ENCODE measurements at regions not wholly inside any gene's neighbourhood (a gene's known extent, or its start where the extent isn't known, plus 50 kb on each side); places are given as distances from the start of the nearest gene placed in this dataset.

- ChIA-PET POLR2A (interaction anchor here (0.6 to 0.7 kb wide), 2 partner anchors 17 to 28 kb away, joined by 6 to 8 read pairs; no protein-coding TSS in a partner anchor), CTCF (no interaction called here)
- no peaks in the 10 kb centered on the region for H3K36me3 ChIP-seq (replicated peaks in 1 of 2; ENCODE audit: control extremely low read depth in 1 of 2, control insufficient read depth in 1 of 2, extremely low read depth in 1 of 2, insufficient read depth in 2 of 2, low read length in 1 of 2)
- peaks cover 41% of the 10 kb centered on the region for H3K79me2 ChIP-seq (ENCODE audit: control insufficient read depth, insufficient read depth, low read length)
- H2AFZ ChIP-seq (ENCODE audit: insufficient read depth, low read depth, low read length, poor library complexity, severe bottlenecking), result no peak overlapping the region
- 81% methylated on average over 11 of the region's 13 CpGs for WGBS (ENCODE audit: insufficient coverage)
- ATAC-seq (ENCODE audit: low read depth) (no peak), DNase-seq (no peak)
- H3K9ac ChIP-seq (ENCODE audit: low read length), result no peak overlapping the region
- no peak overlapping the region for H3K4me2 ChIP-seq (replicated peaks; ENCODE audit: low read depth, low read length, poor library complexity, severe bottlenecking)
- H3K4me3 ChIP-seq (ENCODE audit: control extremely low read depth in 1 of 5, extremely low read depth in 1 of 5, insufficient read depth in 1 of 5, low read depth in 2 of 5, low read length in 4 of 5), result no peak overlapping the region
- H4K20me1 ChIP-seq (ENCODE audit: control insufficient read depth, insufficient read depth, low read length, poor library complexity, severe bottlenecking), result no peaks in the 10 kb centered on the region
- Mint-ChIP-seq H3K4me1 (peaks cover 50% of the 10 kb centered on the region), H3K27ac (peak overlapping the region; percentile 65), H3K27me3 (no peaks in the 10 kb centered on the region), H3K4me3 (no peak overlapping the region), H3K9me3 (ENCODE audit: insufficient read depth) (no peaks in the 10 kb centered on the region)
- no peaks in the 10 kb centered on the region for H3K9me3 ChIP-seq (ENCODE audit: control extremely low read depth in 1 of 3, control insufficient read depth in 2 of 3, insufficient read depth in 1 of 3, low read length in 2 of 3)
- H3K27me3 ChIP-seq (replicated peaks in 1 of 4; ENCODE audit: control extremely low read depth in 1 of 4, control insufficient read depth in 3 of 4, insufficient read depth in 4 of 4, low read length in 3 of 4), result peaks cover 0 to under 1% (median 0%) of the 10 kb centered on the region in 4 experiments
- no peak overlapping the region for H3K27ac ChIP-seq (ENCODE audit: low read length in 2 of 2)
- TF ChIP-seq CTCF (IDR thresholded peaks at IDR 0.05) (no peak), EZH2 (IDR thresholded peaks at IDR 0.05; ENCODE audit: borderline replicate concordance, insufficient read depth, low read depth, low read length, poor library complexity, severe bottlenecking) (no peak)
- intact Hi-C loops (cut with micrococcal nuclease), result no loop called here
- H3K4me1 ChIP-seq (ENCODE audit: control insufficient read depth in 2 of 2, insufficient read depth in 2 of 2, low read length in 2 of 2), result peaks cover 31 to 58% of the 10 kb centered on the region in 2 donors
Observed at GRCh38 chr12:123078531-123079155, 72.2 kb downstream of the PITPNM2 start.

- Histone ChIP-seq H3K27me3 (replicated peaks in 1 of 4; ENCODE audit: control extremely low read depth in 1 of 4, control insufficient read depth in 3 of 4, insufficient read depth in 4 of 4, low read length in 3 of 4) (peaks cover 0 to 3% (median 0%) of the 10 kb centered on the region in 4 experiments), H3K4me1 (ENCODE audit: control insufficient read depth in 2 of 2, insufficient read depth in 2 of 2, low read length in 2 of 2) (peaks cover 26 to 53% of the 10 kb centered on the region in 2 donors), H3K9ac (ENCODE audit: low read length) (no peak overlapping the region), H3K27ac (ENCODE audit: low read length in 2 of 2) (no peak overlapping the region), H3K9me3 (ENCODE audit: control extremely low read depth in 1 of 3, control insufficient read depth in 2 of 3, insufficient read depth in 1 of 3, low read length in 2 of 3) (no peaks in the 10 kb centered on the region), H2AFZ (ENCODE audit: insufficient read depth, low read depth, low read length, poor library complexity, severe bottlenecking) (no peak overlapping the region), H3K4me2 (replicated peaks; ENCODE audit: low read depth, low read length, poor library complexity, severe bottlenecking) (no peak overlapping the region), H3K79me2 (ENCODE audit: control insufficient read depth, insufficient read depth, low read length) (peaks cover 42% of the 10 kb centered on the region), H3K36me3 (replicated peaks in 1 of 2; ENCODE audit: control extremely low read depth in 1 of 2, control insufficient read depth in 1 of 2, extremely low read depth in 1 of 2, insufficient read depth in 2 of 2, low read length in 1 of 2) (no peaks in the 10 kb centered on the region), H4K20me1 (ENCODE audit: control insufficient read depth, insufficient read depth, low read length, poor library complexity, severe bottlenecking) (no peaks in the 10 kb centered on the region), H3K4me3 (ENCODE audit: control extremely low read depth in 1 of 5, extremely low read depth in 1 of 5, insufficient read depth in 1 of 5, low read depth in 2 of 5, low read length in 4 of 5) (no peak overlapping the region)
- H3K27me3 Mint-ChIP-seq, result no peaks in the 10 kb centered on the region
- ATAC-seq (ENCODE audit: low read depth) (no peak), DNase-seq (no peak)
- WGBS (ENCODE audit: insufficient coverage), result 100% methylated on average over 8 of the region's 12 CpGs
- no peak overlapping the region for H3K4me3 Mint-ChIP-seq
- intact Hi-C loops (cut with micrococcal nuclease), result no loop called here
- no peak overlapping the region for H3K27ac Mint-ChIP-seq
- TF ChIP-seq EZH2 (IDR thresholded peaks at IDR 0.05; ENCODE audit: borderline replicate concordance, insufficient read depth, low read depth, low read length, poor library complexity, severe bottlenecking) (no peak), CTCF (IDR thresholded peaks at IDR 0.05) (no peak)
- peaks cover 44% of the 10 kb centered on the region for H3K4me1 Mint-ChIP-seq
- no peaks in the 10 kb centered on the region for H3K9me3 Mint-ChIP-seq (ENCODE audit: insufficient read depth)
- CTCF ChIA-PET, result no interaction called here
- POLR2A ChIA-PET, result interaction anchor here (0.6 kb wide), 1 partner anchor 220 kb away, joined by 4 read pairs; no protein-coding TSS in a partner anchor
Observed at GRCh38 chr12:123078120-123078465, 72.8 kb downstream of the PITPNM2 start.

All from B cell (primary cell).